Spleen (tissue), 7 donors: ENCODE measurements at regions not wholly inside any gene's neighbourhood (a gene's known extent, or its start where the extent isn't known, plus 50 kb on each side); places are given as distances from the start of the nearest gene placed in this dataset.

Experiments
- POLR2A ChIP-seq, 3 donors: fragments of 450-650 bp; IDR thresholded peaks; one replicate each; pipeline ENCODE4 v1.5.1; 2017; ENCODE audit warnings: antibody characterized with exemption in 3 of 3, mild to moderate bottlenecking in 1 of 3
- POLR2AphosphoS5 ChIP-seq, 3 donors: sonication (generic); formaldehyde crosslinking; IDR thresholded peaks; one replicate each; pipeline ENCODE4 v1.5.1; 2017; ENCODE audit warnings: antibody characterized with exemption in 3 of 3
- TF ChIP-seq, protein P1 (sequence below), 11 experiments: fragments of 200-600 bp in 7 of 11; fragments of 450-650 bp in 4 of 11; sonication (generic) in 4 of 11; IDR thresholded peaks in 8 of 11; conservative IDR thresholded peaks in 3 of 11; 1 replicate in 7 of 11; 2 replicates in 4 of 11; pipeline versions ENCODE4 v1.4.0 to v1.8.0; 2016 to 2021; ENCODE audit warnings: antibody characterized with exemption in 11 of 11, inconsistent platforms in 4 of 11, mild to moderate bottlenecking in 1 of 11
- donor health status: DM: no; HTN: no; CAD: no; lungs with moderate emphysema.
- donor health status: DM: no; HTN: no; CAD: no.
- donor health status: DM: no; HTN: no; CAD: no.

- TF ChIP-seq POLR2A (IDR thresholded peaks at IDR 0.05) (no peak), POLR2AphosphoS5 (IDR thresholded peaks at IDR 0.05) (no peak)
- TF ChIP-seq, protein P1, sequence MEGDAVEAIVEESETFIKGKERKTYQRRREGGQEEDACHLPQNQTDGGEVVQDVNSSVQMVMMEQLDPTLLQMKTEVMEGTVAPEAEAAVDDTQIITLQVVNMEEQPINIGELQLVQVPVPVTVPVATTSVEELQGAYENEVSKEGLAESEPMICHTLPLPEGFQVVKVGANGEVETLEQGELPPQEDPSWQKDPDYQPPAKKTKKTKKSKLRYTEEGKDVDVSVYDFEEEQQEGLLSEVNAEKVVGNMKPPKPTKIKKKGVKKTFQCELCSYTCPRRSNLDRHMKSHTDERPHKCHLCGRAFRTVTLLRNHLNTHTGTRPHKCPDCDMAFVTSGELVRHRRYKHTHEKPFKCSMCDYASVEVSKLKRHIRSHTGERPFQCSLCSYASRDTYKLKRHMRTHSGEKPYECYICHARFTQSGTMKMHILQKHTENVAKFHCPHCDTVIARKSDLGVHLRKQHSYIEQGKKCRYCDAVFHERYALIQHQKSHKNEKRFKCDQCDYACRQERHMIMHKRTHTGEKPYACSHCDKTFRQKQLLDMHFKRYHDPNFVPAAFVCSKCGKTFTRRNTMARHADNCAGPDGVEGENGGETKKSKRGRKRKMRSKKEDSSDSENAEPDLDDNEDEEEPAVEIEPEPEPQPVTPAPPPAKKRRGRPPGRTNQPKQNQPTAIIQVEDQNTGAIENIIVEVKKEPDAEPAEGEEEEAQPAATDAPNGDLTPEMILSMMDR (IDR thresholded peaks at IDR 0.05 in 8 of 11, conservative IDR thresholded peaks at IDR 0.05 in 3 of 11): no peak
Observed at GRCh38 chrX:98646351-98646750, 1762.6 kb downstream of the RPA4 start.
